ENCODE measurements at regions not wholly inside any gene's neighbourhood (a gene's known extent, or its start where the extent isn't known, plus 50 kb on each side); places are given as distances from the start of the nearest gene placed in this dataset.

DNA sequence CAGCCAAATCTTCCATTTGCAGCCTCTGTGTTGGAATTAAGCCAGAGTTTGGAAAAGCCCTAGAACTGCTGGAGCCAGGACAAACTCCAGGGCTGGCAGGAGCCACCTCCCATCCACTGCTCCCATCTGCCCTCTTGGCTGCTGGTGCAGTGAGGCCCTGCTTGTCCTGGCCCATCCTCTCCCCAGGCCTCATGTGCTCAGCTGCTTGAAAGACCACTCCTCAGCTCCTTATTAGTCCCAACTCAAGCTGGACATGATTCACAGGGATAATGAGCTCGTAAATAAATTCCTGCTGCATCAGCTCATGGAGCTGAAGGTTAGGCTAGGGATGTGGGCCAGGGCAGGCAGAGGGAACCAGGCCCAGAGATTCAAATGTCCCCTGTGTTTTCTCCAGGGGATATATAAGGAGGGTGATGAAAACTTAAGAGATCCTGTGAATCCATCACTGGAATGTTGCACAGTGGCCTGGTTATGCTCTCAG lies 282.8 kb downstream of the RPS24 start:
- no peak for DNase-seq (ENCODE audit: low read depth, low spot score)

DNA sequence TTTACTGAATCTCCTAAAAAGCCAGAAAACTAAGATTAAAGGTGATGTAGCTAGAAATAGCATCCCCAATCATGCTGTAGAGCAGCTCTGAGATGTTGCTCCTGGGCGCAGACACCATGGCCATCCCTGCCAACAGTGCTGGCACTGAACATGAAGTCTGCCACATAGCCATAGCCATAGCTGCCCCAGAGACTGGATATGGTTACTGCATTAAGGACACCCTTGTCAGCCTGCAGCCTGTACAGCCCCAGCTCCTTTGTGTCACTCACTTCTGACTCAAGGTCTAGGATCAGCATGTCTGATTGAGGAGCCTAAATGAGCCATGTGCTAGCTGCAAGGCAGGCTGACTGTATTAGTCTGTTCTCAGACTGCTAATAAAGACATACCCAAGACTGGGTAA lies 284.6 kb downstream of the RPS24 start:
- no peak for DNase-seq (ENCODE audit: low read depth, low spot score)

DNA sequence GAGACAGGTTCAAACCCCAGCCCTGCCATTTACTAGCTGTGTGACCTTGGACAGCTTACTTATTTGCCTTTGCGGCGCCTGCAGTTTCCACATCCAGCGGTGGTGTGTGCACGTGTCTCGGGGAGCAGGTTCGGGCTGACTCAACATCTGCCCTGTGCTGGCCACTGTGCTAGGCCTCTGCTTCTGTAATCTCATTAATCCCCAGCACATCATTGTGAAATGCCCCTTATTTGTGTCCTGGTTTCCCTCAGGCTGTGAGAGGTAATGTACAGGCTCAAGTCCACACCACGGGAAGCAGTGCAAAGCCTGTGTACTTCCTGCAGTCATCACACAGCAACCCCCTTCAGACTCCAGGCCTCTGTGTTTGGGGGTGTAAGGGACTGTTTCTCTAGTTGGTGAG lies 285.7 kb downstream of the RPS24 start:
- no peak for DNase-seq (ENCODE audit: low read depth, low spot score)

DNA sequence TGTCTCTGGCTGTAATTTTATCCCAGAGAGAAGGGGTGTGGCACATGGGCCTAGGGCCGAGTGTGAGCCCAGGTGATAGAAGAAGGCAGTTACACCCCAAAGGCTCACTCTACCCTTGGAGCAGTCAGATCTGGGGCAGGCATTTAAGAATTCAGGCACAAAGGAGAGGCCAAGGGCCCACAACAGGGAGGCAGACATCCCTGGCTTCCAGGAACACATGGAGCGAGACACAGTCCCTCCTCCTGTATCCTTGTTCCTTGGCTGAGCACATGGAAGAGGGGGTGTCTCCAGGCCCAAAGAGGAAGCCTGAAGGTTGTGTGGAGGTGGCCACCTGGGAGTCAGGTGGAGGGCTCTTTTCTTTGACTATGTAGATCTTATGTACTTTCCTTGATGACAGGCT lies 286.2 kb downstream of the RPS24 start:
- no peak for DNase-seq (ENCODE audit: low read depth, low spot score)

DNA sequence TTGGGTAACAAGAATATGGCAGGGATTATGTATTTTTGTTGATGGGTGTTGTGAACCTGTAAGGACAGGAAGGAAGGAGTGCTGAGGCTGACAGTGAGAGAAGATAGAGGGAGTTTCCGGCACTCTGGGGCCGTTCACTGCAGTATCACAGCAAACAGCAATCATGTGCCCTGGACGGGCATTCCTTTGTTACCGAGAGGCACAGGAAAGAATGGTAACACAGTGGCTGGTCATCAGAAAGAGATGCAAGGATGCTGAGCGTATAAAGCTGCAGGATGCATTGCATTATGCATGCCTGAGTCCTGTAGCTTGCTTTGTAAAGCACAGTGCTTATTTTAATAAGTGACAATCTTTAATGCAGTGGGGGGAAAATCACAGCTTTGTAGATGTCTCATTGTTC lies 286.8 kb downstream of the RPS24 start:
- DNase-seq (ENCODE audit: low read depth, low spot score): no peak

DNA sequence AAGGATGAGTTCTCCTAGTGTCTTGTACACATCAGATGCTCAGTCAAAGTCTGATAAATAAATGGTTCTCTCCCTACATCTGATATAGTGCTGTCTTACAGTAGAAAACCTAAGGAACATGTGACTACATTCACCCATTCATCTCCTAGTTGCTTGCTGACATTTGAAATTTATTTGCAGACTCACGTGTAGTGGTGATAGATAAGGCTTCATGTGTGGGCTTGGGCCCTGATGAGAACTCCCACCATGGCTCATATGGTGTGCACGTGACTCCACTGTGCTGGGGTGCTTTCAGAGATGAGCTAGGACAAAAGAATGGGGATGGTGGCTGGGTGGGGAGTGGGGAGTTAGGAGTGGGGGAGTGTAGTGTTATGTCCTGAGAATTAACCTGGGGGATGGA lies 287.3 kb downstream of the RPS24 start:
- DNase-seq (ENCODE audit: low read depth, low spot score): no peak

DNA sequence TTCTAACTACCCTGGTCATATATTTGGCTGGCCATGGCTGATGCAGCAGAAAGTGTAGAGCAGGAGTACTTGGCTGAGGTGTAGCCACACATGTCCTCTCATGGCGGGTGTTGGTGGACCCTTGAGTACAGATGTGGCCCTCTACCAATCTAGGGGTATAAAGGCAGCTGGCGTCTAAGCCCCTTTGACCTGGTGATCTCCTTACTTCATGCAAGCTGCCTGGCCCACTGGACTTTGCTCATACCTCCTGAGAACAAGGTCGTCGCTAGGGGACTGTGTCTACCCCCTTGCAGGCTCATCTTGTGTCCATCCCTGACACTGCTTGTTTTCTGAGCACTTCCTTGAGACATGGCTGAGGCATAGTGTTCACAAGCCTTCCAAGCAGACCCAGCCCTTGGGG lies 287.8 kb downstream of the RPS24 start:
- no peak for DNase-seq (ENCODE audit: low read depth, low spot score)

DNA sequence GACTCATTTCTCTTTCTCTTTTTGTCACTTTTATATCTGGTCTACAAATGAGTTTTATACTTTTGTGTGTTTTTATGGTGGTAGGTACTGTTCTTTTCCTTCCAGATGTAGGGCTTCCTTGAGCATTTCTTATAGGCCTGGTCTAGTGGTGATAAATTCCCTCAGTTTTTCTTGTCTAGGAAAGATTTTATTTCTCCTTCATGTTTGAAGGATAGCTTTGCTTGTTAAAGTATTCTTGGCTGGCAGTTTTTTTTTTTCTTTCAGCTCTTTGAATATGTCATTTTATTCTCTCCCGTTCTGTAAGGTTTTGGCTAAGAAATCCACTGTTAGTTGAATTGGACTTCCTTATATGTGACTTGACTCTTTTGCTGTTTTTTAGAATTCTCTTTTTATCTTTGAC lies 292.7 kb downstream of the RPS24 start:
- no peak for DNase-seq (ENCODE audit: low read depth, low spot score)

DNA sequence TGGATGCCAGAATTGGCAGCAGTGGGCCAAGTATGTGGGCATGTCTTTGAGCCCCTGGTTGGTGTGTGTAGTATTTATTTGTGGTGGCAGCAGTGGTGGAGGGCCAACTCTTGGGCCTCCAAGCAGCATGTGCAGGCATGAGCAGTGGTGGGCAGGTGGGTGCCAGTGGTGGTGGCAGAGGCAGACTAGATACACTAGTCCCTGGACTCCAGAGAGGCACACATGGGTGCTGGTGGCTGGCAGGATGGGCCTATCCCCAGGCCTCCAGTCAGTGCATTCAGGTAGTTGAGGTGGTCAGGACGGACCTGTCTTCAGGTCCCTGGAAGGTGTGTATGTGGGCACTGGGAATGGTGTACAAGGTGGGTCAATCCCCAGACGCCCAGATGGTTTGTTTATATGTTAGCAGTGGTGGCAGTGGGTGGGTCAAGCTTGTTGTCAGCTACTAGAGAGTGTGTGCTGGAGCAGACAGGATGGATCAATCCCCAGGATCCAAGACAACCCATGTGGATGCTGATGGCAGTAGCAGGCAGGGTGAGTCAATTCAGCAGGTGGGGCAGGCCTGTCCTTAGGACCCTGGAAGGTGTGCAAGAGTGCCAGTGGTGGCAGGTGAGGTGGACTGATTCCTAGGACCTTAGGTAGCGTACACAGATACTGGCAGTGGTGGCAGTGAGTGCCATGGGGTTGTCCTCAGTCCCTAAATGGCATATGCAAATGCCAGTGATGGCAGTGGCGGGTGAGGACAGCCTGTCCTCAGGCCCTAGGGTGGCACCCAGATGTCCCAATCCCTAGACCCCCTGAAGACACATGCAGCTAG lies 294.3 kb downstream of the RPS24 start:
- DNase-seq (ENCODE audit: low read depth, low spot score): no peak

DNA sequence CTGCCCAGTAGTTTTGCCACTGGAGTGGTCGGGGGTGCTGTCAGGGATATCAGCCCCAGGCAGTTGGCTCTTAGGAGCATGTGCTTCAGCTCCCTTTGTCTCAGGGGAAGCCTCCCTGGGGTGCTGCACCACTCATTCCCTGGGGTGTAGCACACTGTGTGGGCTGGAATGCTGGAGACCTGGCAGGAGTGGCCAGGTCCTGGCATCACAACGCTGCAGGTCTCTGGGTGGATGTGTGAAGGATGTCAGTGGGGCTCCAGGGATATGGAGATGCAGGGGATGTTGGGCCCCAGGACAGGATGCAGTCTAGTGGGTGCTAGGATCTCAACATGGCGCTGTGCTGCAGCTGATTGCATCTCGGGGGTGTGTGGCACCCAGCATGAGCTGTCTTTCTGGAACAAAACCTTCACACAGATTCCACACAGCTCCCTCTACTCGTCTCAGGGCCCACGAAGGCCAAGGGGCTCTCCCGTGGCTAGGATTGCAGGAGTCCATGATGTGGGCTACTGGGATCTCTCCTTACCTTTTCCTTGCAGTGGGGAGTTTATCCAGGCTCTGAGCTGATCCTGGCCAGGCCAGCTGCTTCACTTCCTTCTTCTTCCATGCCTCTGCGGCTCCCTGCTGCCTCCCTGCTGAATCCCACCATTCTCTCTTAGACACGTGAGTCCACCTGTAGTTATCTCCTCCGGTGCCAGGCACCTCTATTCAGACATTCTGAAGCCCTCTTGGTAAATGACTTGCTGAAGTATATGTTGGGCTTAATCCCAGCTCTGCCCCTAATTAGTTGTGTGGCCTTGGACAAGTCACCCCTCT lies 295.1 kb downstream of the RPS24 start:
- DNase-seq (ENCODE audit: low read depth, low spot score): no peak

DNA sequence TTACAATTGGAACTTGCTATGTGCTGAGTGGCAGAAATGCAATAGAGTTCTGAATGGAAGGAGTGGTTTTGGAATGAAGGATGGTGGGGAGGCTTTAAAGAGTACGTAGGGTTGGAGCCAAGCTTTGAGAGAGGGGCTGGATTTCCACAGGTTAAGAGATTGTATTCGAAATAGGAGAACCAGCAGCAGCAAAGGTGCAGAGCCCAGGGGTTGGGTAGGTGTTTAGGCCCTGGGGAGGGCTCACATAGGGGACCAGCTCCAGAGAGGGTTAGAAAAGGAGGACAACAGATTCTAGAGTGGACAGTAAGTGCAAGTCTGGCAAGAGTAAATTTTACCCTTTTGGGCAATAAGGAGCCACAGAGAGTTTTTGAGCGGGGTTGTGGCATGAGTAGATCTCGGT lies 297.2 kb downstream of the RPS24 start:
- no peak for DNase-seq (ENCODE audit: low read depth, low spot score)

DNA sequence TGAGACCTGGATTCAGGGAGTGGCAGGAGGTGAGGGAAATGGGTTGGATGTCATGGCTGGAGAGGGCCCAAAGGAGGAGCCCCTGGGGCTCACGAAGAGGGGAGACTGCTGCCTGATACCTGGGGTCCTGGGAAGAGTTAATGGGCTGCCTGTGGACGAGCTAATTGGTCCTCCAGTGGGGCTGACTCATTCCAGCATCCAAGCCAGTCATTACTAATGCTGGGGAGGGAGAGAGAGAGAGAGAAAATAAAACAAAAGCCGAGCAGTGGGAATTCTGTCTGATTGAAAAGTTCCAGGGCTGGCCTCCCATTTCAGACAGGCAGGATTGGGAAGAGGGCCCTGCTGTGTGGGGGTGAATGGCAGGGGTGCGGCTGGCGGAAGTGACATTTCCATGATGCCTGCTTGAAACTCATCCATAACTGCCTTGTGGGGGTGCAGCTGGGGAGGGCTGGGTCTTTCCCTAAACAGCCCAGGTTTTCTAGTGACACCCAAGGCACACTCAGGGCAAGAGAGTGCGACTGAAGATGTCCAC lies 297.8 kb downstream of the RPS24 start:
- no peak for DNase-seq (ENCODE audit: low read depth, low spot score)

DNA sequence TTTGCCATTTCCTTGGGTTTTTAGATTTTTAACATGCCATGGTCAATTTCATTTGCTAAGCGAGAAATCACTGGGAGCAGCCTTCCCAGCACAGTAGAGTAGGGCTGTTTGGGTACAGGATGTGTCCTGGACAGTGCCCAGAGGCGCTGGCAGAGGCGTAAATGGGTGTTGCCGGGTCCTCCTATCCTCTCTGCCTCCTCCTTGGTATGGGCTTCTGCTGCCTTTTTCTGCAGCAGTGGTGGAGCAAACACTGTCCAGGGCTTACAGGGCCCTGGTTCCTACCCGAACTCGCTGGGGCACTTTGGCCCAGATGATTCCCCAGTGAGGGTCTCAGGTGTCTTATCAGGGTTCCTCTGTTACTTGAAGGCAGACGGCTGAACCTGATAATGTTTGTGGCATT lies 298.3 kb downstream of the RPS24 start:
- DNase-seq (ENCODE audit: low read depth, low spot score): no peak

DNA sequence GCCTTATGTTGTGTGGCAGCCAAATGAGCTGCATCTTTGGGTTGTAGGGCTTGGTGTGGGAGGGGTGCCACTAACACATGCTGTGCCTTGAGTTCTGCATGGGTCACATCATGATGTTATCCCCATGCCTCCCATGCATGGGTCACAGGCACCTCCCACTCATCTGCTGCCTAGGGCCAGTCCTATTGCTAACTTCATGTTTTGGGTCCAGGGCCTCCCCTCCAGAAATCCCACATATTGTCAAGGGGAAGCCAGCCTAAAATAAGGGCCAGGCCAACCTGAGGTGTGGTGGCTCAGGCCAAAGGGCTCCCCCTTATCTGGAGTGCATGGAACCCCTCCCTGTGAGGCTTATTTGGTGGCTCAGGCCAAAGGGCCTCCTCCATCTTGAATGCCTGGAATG lies 299.0 kb downstream of the RPS24 start:
- no peak for DNase-seq (ENCODE audit: low read depth, low spot score)

DNA sequence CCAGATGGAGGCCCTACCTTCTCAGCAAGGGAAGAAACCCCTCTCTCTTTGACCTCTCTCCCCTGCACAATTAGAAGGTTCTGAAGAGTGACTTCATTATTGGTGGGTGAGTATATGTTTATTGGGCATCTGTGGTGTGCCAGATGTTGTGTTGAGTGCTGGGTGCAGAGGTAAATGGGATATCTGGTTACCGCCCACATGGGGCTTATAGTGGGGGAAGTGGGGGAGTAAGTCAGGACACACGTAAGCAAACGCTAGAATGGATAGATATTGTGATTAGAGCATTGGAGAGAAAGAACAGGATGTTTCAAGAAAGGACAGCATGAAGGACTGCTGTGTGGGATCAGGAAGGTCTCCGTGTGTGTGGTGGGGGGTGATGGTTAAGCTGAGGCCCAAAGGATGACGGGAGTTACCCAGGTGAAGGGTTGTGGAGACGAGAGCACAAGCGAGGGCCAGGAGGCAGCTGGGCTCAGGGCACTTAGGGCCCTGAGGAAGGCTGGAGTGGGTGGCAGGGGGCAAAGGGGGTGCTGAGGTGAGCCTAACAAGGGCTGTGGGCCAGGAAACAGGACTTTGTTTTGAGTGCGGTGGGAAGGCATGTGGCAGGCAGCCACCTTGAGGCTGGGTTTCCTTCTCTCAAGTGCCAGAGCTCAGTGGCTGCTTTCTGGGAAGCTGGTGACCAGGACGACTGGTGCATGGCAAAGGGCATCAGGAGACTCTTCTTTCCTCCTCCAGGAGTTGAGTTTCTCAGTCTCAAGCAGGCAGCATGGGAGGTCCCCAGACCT lies 299.9 kb downstream of the RPS24 start:
- no peak for DNase-seq (ENCODE audit: low read depth, low spot score)

DNA sequence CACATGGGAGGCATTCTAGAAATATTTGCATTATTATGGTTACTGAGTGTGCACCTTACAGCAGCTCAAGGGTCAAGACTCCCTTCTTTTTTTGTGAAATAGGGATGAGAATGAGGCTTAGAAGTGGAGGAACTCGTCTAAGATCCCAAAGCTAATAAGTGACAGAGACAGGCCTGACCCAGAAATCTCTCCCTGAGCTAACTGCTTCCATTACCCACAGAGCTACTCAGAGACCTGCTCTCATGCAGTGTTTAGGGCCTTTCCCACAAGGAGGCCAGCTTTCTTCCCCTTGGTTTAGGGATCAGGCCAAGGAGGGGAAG lies 301.7 kb downstream of the RPS24 start:
- DNase-seq (ENCODE audit: low read depth, low spot score): no peak

DNA sequence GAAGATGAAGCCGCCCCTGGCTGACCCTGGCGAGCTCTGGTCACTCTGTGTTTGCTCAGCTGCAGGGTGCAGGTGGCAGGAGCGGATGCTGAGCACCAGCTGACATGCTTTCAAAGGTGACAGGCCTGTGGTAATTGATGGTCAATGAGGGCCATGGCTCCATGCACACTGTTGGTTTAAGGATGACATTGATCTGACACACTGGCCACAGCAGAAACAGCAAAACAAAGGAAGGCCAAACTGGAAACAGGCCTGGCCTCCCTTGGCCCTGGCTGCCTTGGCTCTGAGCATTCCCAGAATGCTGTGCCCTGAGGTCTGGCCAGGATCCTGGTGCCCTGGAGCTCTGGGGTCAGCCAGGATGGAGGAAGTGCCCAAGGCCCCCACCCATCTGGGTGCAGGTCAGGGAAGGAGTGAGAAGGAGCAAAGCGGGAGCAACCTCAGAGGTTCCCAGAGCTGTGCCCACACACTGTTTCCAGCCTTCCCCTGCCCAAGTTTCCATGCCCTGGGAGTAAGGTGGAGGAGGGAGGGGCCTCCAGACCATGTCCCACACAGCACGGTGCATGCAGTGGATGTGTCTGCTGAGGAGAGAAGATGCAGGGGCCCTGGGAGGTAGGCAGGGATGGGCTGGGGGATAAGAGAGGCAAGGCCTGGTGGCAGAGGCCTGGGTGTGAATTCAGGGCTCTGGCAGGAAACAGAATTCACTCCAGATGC lies 302.2 kb downstream of the RPS24 start:
- DNase-seq (ENCODE audit: low read depth, low spot score): no peak

DNA sequence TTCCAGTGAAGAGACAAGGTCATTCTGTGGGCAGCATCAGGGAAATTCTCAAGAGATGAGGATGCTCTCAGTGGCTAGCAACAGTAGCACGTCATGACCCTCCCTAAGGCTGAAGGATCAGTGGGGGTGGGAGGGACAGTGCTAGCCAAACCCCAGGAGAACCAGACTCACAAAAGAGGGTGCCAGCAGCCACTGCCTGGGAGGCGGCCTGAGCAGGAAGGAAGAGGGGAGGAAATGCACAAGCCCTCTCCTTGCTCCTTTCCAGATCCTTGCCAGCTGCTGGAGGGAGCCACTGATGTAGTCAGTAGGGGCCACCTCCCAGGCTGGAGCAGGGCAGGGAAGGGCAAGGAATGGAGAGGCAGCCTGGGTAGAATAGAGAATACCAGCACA lies 302.7 kb downstream of the RPS24 start:
- no peak for DNase-seq (ENCODE audit: low read depth, low spot score)

DNA sequence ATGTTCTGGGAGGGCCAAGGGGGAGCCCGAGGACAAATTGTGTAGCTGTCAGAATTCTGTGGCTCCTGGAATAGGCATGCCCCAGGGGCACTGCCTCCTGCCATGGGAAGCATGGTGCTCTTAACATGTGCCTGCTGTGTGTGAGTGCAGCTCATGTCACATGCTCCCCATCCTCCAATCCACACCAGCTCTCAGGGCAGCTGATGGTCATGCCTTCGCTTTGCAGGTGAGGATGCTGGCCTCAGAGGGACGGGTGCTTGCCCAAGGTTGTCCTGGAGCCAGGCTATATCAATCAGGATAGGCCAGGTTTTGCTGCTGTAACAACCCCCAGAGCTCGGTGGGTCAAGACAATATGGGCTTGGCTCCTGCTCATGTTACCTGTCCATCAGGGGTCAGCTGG lies 303.4 kb downstream of the RPS24 start:
- no peak for DNase-seq (ENCODE audit: low read depth, low spot score)

DNA sequence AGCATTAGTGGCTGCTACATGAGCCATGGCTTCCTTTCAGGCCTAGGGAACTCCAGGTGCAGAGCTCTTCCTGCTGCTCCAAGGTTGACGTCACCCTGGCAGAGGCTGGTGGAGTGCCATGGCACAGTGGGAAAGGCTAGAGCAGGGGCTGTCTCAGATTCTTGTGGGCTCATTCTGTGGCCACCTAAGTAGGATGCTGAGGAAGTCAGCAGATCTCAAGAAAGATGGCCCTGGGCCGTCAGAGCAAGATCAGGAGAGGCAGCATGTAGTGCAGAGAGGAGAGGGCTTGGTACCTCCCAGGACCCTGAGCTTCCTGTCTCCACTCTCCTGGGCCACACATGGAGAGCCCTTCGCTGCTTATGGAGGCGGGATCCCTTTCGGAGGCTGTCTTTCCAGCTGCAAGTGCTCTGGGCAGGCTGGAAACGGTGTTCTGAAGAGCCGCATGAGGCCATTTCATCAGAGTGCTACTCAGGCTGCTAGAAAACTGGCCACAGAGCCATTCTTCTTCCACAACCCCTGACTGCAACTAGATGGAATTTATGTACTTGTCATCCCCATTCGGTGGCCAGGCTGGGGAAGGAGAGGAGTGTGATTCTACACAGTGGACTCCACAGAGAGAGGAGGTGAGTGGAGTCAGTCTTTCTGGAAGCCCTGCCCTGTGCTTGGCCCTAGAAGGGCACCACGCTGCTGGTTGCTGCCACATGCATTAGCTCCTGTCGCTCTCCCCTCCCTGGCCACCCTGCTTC lies 304.2 kb downstream of the RPS24 start:
- no peak for DNase-seq (ENCODE audit: low read depth, low spot score)

DNA sequence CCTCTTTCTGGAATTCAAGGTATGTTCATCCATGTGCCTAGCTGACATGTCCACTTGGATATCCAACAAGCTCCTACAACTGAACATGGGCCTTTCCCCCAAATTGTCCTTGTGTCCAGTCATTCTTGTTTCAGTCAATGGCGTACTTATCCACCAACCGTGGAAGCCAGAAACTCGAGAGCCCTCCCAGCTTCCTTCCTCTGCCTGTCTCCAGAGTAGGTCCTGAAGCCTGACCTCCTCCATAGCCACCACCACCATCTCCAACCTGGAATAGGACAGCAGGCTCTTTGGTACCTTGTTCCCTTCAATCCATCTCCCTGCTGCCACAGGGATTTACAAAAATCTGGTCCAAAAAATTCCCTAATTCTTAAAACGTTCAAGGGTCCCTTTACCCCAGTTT lies 305.1 kb downstream of the RPS24 start:
- no peak for DNase-seq (ENCODE audit: low read depth, low spot score)
